ENCODE measurements at regions not wholly inside any gene's neighbourhood (a gene's known extent, or its start where the extent isn't known, plus 50 kb on each side); places are given as distances from the start of the nearest gene placed in this dataset.

DNA sequence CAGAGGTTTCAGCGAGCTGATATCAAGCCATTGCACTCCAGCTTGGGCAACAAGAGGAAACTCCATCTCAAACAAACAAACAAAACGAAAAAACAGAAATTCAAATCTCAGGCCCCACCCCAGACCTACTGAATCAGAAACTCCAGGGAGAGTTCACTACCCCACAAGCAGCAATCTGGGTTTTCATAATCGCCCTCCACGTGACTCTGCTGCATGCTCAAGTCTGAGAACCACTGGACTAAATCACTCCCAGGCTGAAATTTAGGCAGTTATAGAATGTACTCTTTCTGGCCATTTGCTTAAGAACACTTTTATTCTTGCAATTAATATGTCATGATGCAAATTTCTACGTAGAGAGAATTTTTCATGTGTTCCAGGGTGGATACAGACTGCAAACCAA, 287.3 kb downstream of the USP46 start:
- no peak for TF ChIP-seq POLR2A (IDR thresholded peaks at IDR 0.05)
- no peak for TF ChIP-seq CTCF (IDR thresholded peaks at IDR 0.05)
